Smooth muscle cell (in vitro differentiated cells): ENCODE measurements at regions not wholly inside any gene's neighbourhood (a gene's known extent, or its start where the extent isn't known, plus 50 kb on each side); places are given as distances from the start of the nearest gene placed in this dataset.

Experiments
- DNase-seq: peaks from one replicate; lab custom pipeline; 2025; ENCODE audit not compliant: unreplicated experiment; lab: John Stamatoyannopoulos, UW
- H2AFZ ChIP-seq: fragments of 200-600 bp; sonication (generic); 2 replicates; pipeline ENCODE4 v1.6.0; 2016; ENCODE audit warnings: antibody characterized with exemption, low read depth, mild to moderate bottlenecking
- H3F3A ChIP-seq: fragments of 200-600 bp; sonication (generic); 2 replicates; pipeline ENCODE4 v1.6.0; 2017; ENCODE audit warnings: antibody characterized with exemption, low read depth
- H3K27ac ChIP-seq: fragments of 200-600 bp; sonication (generic); 2 replicates; pipeline ENCODE4 v1.5.1; 2016; ENCODE audit warnings: low read depth, mild to moderate bottlenecking
- H3K27me3 ChIP-seq: fragments of 200-600 bp; sonication (generic); 2 replicates; pipeline ENCODE4 v1.6.1; 2016; ENCODE audit warnings: low read depth, mild to moderate bottlenecking
- H3K36me3 ChIP-seq: fragments of 200-600 bp; sonication (generic); 2 replicates; pipeline ENCODE4 v1.5.1; 2016; ENCODE audit warnings: low read depth
- H3K4me1 ChIP-seq: fragments of 200-600 bp; sonication (generic); 2 replicates; pipeline ENCODE4 v1.5.1; 2016; ENCODE audit warnings: low read depth
- H3K4me2 ChIP-seq: fragments of 200-600 bp; sonication (generic); 2 replicates; pipeline ENCODE4 v1.6.0; 2016; ENCODE audit warnings: mild to moderate bottlenecking
- H3K4me3 ChIP-seq: fragments of 200-600 bp; sonication (generic); 2 replicates; pipeline ENCODE4 v1.5.1; 2016; ENCODE audit warnings: mild to moderate bottlenecking
- H3K79me2 ChIP-seq: fragments of 200-600 bp; sonication (generic); 2 replicates; pipeline ENCODE4 v1.6.0; 2016; ENCODE audit warnings: low read depth, mild to moderate bottlenecking
- H3K9ac ChIP-seq: fragments of 200-600 bp; sonication (generic); 2 replicates; pipeline ENCODE4 v1.6.0; 2016; ENCODE audit warnings: low read depth
- H3K9me3 ChIP-seq: fragments of 200-600 bp; sonication (generic); replicated peaks from 2 replicates; pipeline ENCODE4 v1.5.1; 2016; ENCODE audit warnings: low read depth
- H4K20me1 ChIP-seq: fragments of 200-600 bp; sonication (generic); 2 replicates; pipeline ENCODE4 v1.6.0; 2016; ENCODE audit warnings: low read depth
- WGBS: methylation state at CpG from one replicate; pipeline ENCODE4 v1.1.7; 2016; ENCODE audit warnings: low lambda C conversion rate; 5-methylcytosine and 5-hydroxymethylcytosine counted together
- TF ChIP-seq, protein P1 (sequence below): fragments of 200-600 bp; sonication (generic); IDR thresholded peaks from 2 replicates; pipeline ENCODE4 v1.5.1; 2017; ENCODE audit warnings: borderline replicate concordance, mild to moderate bottlenecking, antibody characterized with exemption; ENCODE audit not compliant: insufficient read depth, poor library complexity, severe bottlenecking

DNA sequence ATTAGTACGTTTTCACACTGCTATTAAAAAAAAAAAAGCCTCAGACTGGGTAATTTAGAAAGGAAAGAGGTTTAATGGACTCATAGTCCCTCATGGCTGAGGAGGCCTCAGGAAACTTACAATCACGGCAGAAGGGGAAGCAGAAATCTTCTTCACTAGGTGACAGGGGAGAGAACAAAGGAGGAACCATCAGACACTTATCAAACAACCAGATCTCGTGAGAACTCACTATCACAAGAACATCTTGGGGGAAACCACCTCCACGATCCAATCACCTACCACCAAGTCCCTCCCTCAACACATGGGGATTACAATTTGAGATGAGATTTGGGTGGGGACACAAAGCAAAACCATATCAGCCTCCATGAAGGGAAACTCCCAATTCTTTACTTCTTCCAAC is 85.2 kb upstream of the MAFB start:
- no peaks in the 10 kb centered on the region for H3K4me1 ChIP-seq
- no peak overlapping the region for H3K4me3 ChIP-seq
- H2AFZ ChIP-seq, result no peak overlapping the region
- H4K20me1 ChIP-seq, result no peaks in the 10 kb centered on the region
- H3K9me3 ChIP-seq, result no peaks in the 10 kb centered on the region
- H3F3A ChIP-seq, result no peaks in the 10 kb centered on the region
- no peak overlapping the region for H3K27ac ChIP-seq
- no peak overlapping the region for H3K9ac ChIP-seq
- H3K79me2 ChIP-seq, result no peaks in the 10 kb centered on the region
- no peaks in the 10 kb centered on the region for H3K27me3 ChIP-seq
- DNase-seq, result no peak
- 87% methylated on average over 4 of the region's 4 CpGs for WGBS
- TF ChIP-seq, protein P1, sequence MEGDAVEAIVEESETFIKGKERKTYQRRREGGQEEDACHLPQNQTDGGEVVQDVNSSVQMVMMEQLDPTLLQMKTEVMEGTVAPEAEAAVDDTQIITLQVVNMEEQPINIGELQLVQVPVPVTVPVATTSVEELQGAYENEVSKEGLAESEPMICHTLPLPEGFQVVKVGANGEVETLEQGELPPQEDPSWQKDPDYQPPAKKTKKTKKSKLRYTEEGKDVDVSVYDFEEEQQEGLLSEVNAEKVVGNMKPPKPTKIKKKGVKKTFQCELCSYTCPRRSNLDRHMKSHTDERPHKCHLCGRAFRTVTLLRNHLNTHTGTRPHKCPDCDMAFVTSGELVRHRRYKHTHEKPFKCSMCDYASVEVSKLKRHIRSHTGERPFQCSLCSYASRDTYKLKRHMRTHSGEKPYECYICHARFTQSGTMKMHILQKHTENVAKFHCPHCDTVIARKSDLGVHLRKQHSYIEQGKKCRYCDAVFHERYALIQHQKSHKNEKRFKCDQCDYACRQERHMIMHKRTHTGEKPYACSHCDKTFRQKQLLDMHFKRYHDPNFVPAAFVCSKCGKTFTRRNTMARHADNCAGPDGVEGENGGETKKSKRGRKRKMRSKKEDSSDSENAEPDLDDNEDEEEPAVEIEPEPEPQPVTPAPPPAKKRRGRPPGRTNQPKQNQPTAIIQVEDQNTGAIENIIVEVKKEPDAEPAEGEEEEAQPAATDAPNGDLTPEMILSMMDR, result no peak
- H3K36me3 ChIP-seq, result no peaks in the 10 kb centered on the region
- H3K4me2 ChIP-seq, result no peak overlapping the region

DNA sequence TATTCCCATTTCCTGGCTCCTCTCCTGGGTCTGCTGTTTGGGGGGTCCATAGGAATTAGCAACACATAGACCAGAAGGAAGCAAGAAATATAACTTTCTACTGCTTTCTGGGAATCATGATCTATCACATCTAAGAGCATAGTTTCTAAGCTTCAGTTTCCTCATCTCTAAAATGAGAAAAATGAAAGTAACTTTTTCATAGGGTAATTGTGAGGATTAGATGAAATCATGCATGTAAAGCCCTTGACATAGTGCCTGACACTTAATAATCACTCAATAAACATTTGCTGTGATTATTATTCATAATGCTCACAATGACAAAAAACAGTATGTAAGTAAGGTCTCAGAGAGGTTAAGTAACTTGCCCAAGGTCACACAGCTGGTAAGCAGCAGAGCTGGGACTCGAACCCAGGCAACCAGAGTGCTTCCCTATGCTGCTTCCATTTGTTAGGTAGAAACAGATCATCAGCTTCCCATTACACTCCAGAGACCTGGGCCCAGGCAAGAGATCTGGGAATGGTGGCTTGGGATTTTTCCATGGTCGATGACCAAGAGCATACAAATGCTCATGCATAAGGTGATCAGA is 86.6 kb upstream of the MAFB start:
- Histone ChIP-seq H4K20me1 (no peaks in the 10 kb centered on the region), H3K9me3 (no peaks in the 10 kb centered on the region), H3K4me3 (no peak overlapping the region), H3K36me3 (no peaks in the 10 kb centered on the region), H2AFZ (no peak overlapping the region), H3K27ac (no peak overlapping the region), H3K27me3 (no peaks in the 10 kb centered on the region), H3K79me2 (no peaks in the 10 kb centered on the region), H3K4me2 (no peak overlapping the region), H3K9ac (no peak overlapping the region), H3F3A (no peaks in the 10 kb centered on the region), H3K4me1 (no peaks in the 10 kb centered on the region)
- WGBS, result 90% methylated on average over 2 of the region's 2 CpGs
- TF ChIP-seq, protein P1, result no peak
- no peak for DNase-seq

DNA sequence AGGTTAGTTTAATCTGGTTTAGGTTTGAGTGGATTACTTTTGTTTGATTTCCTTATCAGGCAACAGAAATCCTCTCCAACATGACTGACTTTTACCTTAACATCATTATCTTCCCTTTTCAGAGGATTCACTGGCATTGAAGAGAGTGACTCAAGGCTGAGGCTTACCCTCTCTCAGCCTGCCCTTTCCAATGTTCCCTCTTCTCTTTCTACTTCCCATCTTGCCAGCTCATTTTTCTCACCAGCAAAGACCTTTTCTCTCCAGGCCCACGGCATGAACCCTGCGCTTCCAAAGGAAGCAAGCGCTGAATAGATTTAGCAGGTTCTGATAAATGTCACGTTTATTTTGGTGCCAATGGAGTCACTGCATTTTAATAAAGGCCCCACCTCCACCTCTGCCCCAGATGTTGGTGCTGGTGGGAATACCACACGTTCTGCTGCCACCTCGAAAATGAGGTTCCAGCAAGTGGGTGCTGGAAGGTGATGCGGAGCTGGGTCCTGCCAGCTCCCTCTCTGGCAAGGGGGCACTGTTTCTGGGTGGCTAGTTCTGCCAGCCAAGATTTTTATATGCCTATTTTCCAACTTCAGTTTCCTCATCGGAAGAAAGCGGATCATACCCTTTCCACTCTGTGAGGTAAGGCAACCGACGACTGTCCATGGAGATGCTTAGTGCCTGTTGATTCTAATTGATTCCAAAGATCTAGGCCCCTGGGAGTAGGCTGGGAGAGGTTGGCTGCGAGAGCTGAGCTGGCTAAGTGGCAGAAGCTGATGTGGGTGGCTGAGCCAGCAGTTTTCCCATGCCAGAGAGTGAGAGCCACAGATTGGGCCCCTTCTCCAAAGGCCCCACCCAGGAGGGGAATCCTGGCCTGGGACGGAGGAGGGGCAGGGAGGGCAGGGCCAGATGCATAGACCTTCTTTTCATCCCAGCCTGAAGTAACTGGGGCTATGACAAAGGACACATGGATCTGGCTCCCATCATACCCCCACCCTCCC is 87.7 kb upstream of the MAFB start:
- 69% methylated on average over 12 of the region's 13 CpGs for WGBS
- H3K27me3 ChIP-seq, result no peaks in the 10 kb centered on the region
- no peak for DNase-seq
- H3F3A ChIP-seq, result no peaks in the 10 kb centered on the region
- H3K36me3 ChIP-seq, result no peaks in the 10 kb centered on the region
- TF ChIP-seq, protein P1, result no peak
- H3K9me3 ChIP-seq, result no peaks in the 10 kb centered on the region
- H3K4me1 ChIP-seq, result no peaks in the 10 kb centered on the region
- H3K4me3 ChIP-seq, result no peak overlapping the region
- H2AFZ ChIP-seq, result no peak overlapping the region
- H3K79me2 ChIP-seq, result no peaks in the 10 kb centered on the region
- H3K27ac ChIP-seq, result no peak overlapping the region
- no peak overlapping the region for H3K9ac ChIP-seq
- H3K4me2 ChIP-seq, result no peak overlapping the region
- H4K20me1 ChIP-seq, result no peaks in the 10 kb centered on the region

DNA sequence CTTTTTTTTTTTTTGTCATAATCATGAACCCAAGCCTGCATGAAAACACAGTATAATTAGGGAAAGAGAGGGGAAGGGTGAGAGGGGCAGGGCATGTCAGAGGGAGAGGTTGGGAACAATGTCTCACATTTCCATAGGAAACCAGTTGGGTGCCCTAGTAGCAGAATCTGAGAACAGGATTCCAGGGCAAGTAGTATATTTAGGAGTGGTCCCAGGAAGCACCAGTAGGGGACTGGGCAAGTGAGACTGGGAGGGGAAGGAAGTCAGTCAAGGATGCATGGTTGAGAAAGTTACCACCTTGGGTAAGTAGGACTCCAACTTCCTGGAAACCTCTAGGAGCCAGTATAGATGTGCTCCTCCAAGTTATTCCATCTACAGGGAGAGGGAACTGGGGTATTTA is 88.6 kb upstream of the MAFB start:
- H3K36me3 ChIP-seq, result no peaks in the 10 kb centered on the region
- no peaks in the 10 kb centered on the region for H3K4me1 ChIP-seq
- no peak overlapping the region for H3K4me2 ChIP-seq
- TF ChIP-seq, protein P1, result no peak
- H3K4me3 ChIP-seq, result no peak overlapping the region
- H4K20me1 ChIP-seq, result no peaks in the 10 kb centered on the region
- H3K27me3 ChIP-seq, result no peaks in the 10 kb centered on the region
- no peaks in the 10 kb centered on the region for H3K9me3 ChIP-seq
- H3K9ac ChIP-seq, result no peak overlapping the region
- no peak overlapping the region for H3K27ac ChIP-seq
- no peak for DNase-seq
- H3K79me2 ChIP-seq, result no peaks in the 10 kb centered on the region
- H3F3A ChIP-seq, result no peaks in the 10 kb centered on the region
- H2AFZ ChIP-seq, result no peak overlapping the region
